ENCODE measurements at regions not wholly inside any gene's neighbourhood (a gene's known extent, or its start where the extent isn't known, plus 50 kb on each side); places are given as distances from the start of the nearest gene placed in this dataset.
A peak's percentile ranks its signal among the peaks of the same experiment; 100 is the strongest.

DNA sequence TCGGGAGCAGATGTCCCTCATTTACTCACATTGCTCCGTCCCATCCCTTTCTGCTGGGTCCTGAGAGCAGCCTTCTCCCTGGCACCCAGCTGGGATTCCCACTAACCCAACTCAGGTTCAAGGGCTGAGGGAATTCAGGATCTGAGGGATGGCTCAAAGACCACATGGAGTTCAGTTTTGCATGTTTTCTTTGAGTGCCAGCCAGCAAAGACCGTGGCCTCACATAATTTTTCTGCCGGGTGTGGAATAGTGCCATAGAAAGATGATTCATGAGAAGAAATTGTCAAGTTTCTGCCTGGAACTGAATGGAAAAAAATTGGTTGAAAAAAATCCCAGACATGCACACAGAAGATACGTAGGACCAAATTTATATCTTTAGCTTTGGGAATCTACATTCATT lies 168.6 kb downstream of the CD83 start (continued):
- TF ChIP-seq, protein P1, sequence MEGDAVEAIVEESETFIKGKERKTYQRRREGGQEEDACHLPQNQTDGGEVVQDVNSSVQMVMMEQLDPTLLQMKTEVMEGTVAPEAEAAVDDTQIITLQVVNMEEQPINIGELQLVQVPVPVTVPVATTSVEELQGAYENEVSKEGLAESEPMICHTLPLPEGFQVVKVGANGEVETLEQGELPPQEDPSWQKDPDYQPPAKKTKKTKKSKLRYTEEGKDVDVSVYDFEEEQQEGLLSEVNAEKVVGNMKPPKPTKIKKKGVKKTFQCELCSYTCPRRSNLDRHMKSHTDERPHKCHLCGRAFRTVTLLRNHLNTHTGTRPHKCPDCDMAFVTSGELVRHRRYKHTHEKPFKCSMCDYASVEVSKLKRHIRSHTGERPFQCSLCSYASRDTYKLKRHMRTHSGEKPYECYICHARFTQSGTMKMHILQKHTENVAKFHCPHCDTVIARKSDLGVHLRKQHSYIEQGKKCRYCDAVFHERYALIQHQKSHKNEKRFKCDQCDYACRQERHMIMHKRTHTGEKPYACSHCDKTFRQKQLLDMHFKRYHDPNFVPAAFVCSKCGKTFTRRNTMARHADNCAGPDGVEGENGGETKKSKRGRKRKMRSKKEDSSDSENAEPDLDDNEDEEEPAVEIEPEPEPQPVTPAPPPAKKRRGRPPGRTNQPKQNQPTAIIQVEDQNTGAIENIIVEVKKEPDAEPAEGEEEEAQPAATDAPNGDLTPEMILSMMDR (IDR thresholded peaks at IDR 0.05 in 2 of 3, conservative IDR thresholded peaks at IDR 0.05 in 1 of 3; ENCODE audit: borderline replicate concordance in 1 of 3, insufficient read depth in 1 of 3, low read depth in 2 of 3, low read length in 2 of 3): no peak
- TF ChIP-seq, protein P2, sequence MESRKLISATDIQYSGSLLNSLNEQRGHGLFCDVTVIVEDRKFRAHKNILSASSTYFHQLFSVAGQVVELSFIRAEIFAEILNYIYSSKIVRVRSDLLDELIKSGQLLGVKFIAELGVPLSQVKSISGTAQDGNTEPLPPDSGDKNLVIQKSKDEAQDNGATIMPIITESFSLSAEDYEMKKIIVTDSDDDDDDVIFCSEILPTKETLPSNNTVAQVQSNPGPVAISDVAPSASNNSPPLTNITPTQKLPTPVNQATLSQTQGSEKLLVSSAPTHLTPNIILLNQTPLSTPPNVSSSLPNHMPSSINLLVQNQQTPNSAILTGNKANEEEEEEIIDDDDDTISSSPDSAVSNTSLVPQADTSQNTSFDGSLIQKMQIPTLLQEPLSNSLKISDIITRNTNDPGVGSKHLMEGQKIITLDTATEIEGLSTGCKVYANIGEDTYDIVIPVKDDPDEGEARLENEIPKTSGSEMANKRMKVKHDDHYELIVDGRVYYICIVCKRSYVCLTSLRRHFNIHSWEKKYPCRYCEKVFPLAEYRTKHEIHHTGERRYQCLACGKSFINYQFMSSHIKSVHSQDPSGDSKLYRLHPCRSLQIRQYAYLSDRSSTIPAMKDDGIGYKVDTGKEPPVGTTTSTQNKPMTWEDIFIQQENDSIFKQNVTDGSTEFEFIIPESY (IDR thresholded peaks at IDR 0.05; ENCODE audit: extremely low read depth, insufficient replicate concordance, low read length): no peak
- TF ChIP-seq POLR2AphosphoS5 (IDR thresholded peaks at IDR 0.05; ENCODE audit: low read depth, low read length) (no peak), EGR1 (IDR thresholded peaks at IDR 0.05; ENCODE audit: low read depth) (no peak), JUND (IDR thresholded peaks at IDR 0.05) (peak; percentile 61), ZNF274 (IDR thresholded peaks at IDR 0.05; ENCODE audit: low read depth, low read length) (no peak), FOSL1 (IDR thresholded peaks at IDR 0.05; ENCODE audit: low read depth) (peak; percentile 66), SRF (IDR thresholded peaks at IDR 0.05; ENCODE audit: low read depth) (no peak), YY1 (IDR thresholded peaks at IDR 0.05; ENCODE audit: extremely low read depth, insufficient replicate concordance, low read depth, low read length) (no peak), EZH2 (IDR thresholded peaks at IDR 0.05) (no peak)
- TF ChIP-seq, protein P3, sequence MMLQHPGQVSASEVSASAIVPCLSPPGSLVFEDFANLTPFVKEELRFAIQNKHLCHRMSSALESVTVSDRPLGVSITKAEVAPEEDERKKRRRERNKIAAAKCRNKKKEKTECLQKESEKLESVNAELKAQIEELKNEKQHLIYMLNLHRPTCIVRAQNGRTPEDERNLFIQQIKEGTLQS (IDR thresholded peaks at IDR 0.05): no peak

Measured in HCT116 (cell line).